ENCODE measurements at regions not wholly inside any gene's neighbourhood (a gene's known extent, or its start where the extent isn't known, plus 50 kb on each side); places are given as distances from the start of the nearest gene placed in this dataset.

GRCh38 chr18:41587976-41588375 lies 367.1 kb upstream of the PIK3C3 start:
- no peak for TF ChIP-seq CTCF (IDR thresholded peaks at IDR 0.05; ENCODE audit: low read depth, low read length, missing input control)
- TF ChIP-seq FOXA2 (IDR thresholded peaks at IDR 0.05): no peak
- TF ChIP-seq YY1 (IDR thresholded peaks at IDR 0.05): no peak
- TF ChIP-seq MAX (IDR thresholded peaks at IDR 0.05): no peak
- no peak for TF ChIP-seq RAD21 (IDR thresholded peaks at IDR 0.05)
- no peak for TF ChIP-seq HNF4G (IDR thresholded peaks at IDR 0.05)
- TF ChIP-seq GABPA (IDR thresholded peaks at IDR 0.05 in 1 of 2, conservative IDR thresholded peaks at IDR 0.05 in 1 of 2): no peak
- no peak for TF ChIP-seq TAF1 (conservative IDR thresholded peaks at IDR 0.05)
- TF ChIP-seq EGR1 (IDR thresholded peaks at IDR 0.05; ENCODE audit: low read depth in 2 of 2): no peak
- no peak for TF ChIP-seq JUND (IDR thresholded peaks at IDR 0.05)
- no peak for TF ChIP-seq REST (IDR thresholded peaks at IDR 0.05)

Measured in liver (tissue), 3 donors.